ENCODE measurements at regions not wholly inside any gene's neighbourhood (a gene's known extent, or its start where the extent isn't known, plus 50 kb on each side); places are given as distances from the start of the nearest gene placed in this dataset.
"Not testable (repeated sequence)": the region's sequence is repeated elsewhere in the genome, so short reads cannot be mapped to it uniquely, and the experiment has no call there.

- DNase-seq, result no peak
Observed at GRCh38 chr4:3936184-3936583, 170.0 kb downstream of the ADRA2C start.

DNA sequence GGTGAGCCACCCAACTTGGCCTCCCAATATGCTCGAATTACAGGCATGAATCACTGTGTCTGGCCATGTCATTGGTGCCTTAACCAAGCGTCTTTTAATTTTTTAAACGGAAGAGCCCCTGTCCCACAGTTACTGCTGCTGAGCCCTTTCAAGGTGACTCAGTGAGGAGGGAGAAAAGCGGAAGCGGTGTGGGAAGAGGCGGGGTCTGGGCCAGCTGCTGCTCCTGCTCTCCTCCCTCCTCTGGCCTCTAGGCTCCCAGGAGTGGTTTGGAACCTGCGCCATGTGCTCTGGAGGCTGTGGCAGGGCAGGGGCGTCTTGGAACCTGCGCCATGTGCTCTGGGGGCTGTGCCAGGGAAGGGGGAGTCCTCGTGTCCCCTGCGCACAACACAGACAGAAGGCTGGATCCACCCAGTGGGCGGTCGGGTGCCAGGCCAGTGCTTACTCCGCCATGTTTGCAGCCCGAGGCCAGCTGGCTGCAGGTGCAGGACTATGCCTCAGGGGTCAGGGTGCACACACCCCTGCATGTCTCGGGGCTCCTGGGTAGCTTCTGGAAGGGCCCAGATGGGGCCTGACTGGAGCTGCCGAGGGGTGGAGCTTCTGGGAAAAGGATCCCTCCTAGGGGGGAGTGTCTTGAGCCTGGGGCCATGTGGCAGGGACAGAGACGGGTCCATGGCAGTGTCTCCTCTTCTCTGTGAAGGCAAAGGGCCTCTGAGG is 171.8 kb downstream of the ADRA2C start:
- DNase-seq, result not testable (repeated sequence)

DNA sequence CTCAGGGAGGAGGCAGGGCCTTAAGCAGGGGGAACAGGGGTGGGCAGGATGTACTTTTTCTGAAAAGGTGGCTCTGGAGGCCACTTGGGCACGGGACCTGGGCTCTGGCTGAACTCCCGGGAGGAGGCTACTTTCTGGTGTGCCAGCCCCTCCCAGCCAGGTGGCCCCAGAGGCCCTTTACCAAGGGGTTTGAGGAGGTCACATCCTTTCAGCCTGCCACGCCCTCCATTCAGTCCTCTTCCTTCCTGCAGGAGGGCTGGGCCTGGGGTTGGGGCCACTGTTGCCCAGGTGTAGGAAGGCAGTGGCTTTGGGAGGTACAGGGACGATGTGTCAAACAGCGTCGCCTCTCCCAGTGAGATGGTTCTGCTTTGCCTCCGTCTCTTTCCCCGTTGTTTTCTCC is 172.5 kb downstream of the ADRA2C start:
- DNase-seq, result not testable (repeated sequence)

DNA sequence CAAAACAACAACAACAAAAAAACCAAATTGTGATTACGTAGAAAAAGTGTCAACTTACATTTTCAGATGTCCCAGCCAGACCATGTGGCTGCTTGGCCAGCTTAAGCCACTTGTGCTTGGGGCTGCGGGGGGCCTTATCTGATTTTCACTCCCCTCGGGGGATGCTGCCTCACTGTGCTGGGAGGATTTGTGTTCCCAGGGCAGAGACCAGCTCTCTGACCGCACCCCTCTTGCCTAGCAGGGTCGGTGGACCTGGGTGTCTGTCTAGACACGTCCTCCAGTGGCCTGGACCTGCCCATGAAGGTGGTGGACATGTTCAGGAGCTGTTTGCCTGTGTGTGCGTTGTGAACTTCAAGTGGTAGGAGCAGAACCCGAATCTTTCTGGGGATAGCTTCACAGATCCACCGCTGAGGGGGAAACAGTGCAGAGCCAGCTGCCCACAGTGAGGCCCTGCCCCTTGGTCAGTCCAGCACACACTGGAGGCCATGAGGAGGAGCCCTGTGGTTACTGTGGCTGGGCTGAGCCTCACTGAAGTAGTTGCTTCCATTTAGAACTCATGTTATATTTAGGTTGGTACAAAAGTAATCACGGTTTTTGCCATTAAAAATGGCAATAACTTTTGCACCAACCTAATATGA is 173.9 kb downstream of the ADRA2C start:
- DNase-seq, result not testable (repeated sequence)

DNA sequence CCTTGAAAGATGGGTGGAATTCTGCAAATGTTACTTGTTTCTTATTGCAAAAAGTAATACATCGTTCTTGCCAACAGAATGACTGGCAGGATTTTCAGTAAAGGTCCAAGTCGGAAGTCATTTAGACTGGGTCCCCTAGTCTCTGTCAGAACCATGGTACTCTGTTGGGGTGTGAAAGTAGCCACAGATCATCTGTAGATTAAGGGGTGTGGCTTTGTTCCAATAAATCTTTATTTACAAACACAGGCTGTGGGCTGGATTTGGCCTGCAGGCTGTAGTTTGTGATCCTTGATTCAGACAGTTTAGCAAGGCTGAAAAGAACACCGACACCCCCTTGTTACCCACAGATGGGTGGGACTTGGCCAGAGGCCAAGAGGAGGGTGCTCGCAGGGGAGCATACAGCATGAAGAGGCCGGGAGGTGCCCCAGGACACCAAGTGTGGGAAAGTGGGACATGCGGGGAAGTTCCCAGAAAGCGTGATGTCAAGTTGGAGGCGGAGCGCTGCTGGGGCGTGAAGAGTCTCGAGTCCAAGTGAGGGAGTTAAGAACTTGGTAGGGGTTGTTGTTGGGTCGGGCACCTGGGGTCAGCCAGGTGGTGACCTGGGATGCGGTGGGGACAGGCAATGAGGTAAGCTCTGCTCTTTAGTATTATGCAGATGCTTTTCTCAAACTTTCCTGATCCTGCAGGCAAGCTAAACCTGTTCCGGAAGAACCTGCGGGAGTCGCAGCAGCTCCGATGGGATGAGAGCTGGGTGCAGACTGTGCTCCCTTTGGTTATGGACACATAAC is 175.7 kb downstream of the ADRA2C start:
- DNase-seq, result not testable (repeated sequence)

- DNase-seq, result peak; percentile 49
Observed at GRCh38 chr4:3942569-3942971, 176.4 kb downstream of the ADRA2C start.

- not testable (repeated sequence) for DNase-seq
Observed at GRCh38 chr4:3943051-3943450, 176.9 kb downstream of the ADRA2C start.

GRCh38 chr4:3945511-3946290 is 179.5 kb downstream of the ADRA2C start:
- DNase-seq, result no peak

DNA sequence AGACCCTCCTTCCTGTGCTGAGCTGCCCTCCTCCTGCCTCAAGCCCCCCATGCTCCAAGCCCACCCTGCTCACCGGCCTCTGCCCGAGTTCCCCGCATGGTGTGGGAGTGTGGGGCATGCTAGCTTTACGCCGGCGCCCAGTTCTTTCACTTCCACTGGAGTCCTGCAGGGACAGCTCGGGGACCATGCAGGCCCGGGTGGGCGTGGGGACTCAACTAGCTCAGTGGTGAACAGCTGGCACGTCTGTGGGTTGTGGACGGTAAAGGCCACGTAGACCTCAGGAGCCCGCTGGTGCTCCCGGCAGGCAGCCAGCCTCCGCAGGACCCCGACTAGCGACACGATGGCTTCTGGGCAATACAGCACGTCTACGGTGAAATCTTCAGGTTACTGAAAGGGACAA is 180.4 kb downstream of the ADRA2C start:
- DNase-seq, result not testable (repeated sequence)

DNA sequence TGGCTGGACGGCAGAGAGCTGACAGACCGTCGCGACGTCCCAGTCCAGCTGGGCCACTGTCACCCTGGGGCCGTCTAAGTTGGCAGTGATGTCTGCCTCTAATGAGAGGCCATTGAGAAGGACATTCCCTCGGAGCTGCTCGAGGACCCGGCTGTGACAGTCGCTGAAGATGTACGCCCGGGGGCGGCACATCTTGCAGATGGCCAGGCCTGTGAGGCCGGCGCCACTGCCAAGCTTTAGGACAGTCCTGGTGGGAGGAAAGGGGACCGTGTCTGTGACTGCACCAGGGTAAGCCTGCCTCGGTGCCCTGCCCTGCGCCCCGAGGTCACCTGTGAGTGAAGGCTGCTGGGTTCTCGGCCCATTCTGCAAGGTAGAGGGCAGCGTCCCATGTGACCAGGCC is 181.6 kb downstream of the ADRA2C start:
- DNase-seq, result not testable (repeated sequence)

GRCh38 chr4:3948210-3948609 is 182.0 kb downstream of the ADRA2C start:
- DNase-seq, result not testable (repeated sequence)

DNA sequence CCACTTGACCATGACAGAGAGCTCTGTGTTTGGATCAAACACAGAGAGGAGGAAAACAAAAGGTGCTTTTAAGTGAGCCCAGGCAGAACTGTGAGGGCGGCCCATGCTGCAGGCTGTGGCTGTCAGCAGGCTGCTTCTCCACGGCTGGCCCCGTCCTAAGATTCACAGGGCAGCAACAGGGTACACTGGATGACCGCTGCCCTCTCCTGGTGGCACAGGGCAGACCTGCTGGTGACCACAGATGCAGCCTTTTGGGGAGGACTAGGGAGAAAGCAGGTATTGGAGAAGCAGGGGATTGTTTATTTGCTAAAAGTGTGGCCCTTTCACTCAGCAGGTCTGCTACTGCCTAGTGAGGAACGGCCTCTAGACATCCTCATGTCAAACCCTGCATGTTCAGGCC is 183.7 kb downstream of the ADRA2C start:
- DNase-seq, result peak; percentile 7

GRCh38 chr4:3952443-3953139 is 186.4 kb downstream of the ADRA2C start:
- not testable (repeated sequence) for DNase-seq

- not testable (repeated sequence) for DNase-seq
Observed at GRCh38 chr4:3953140-3953489, 186.9 kb downstream of the ADRA2C start.

GRCh38 chr4:3954540-3955320 is 188.5 kb downstream of the ADRA2C start:
- DNase-seq, result peak; percentile 49

GRCh38 chr4:3955321-3956164 is 189.4 kb downstream of the ADRA2C start:
- peak; percentile 97 for DNase-seq

GRCh38 chr4:3956165-3956867 is 190.1 kb downstream of the ADRA2C start:
- not testable (repeated sequence) for DNase-seq

DNA sequence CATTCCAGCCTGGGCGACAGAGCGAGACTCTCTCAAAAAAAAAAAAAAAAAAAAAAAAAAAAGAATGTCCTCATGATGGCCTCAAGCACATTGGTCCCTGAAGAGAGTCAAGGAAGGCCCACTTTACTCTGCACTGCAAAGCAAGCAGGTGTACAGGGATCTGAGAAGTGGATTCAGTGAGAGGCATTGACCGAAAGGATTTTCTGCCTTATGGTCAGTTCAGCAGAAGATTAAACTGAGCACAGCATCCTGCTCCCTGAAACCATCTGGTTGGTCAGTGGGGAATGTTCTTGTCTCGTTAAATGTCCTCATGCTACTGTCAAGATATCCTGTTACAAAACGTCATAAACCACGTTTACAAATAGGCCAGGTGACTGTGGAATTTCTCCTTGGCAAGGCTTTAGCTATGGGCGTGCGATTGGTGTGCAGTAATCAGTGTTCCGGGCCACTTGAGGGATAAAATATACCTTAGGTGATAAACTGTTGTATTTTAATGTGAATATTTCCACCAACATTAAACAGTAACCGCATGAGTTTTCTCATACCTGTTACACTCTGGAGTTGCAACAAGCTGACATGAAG is 195.0 kb downstream of the ADRA2C start:
- DNase-seq, result not testable (repeated sequence)

DNA sequence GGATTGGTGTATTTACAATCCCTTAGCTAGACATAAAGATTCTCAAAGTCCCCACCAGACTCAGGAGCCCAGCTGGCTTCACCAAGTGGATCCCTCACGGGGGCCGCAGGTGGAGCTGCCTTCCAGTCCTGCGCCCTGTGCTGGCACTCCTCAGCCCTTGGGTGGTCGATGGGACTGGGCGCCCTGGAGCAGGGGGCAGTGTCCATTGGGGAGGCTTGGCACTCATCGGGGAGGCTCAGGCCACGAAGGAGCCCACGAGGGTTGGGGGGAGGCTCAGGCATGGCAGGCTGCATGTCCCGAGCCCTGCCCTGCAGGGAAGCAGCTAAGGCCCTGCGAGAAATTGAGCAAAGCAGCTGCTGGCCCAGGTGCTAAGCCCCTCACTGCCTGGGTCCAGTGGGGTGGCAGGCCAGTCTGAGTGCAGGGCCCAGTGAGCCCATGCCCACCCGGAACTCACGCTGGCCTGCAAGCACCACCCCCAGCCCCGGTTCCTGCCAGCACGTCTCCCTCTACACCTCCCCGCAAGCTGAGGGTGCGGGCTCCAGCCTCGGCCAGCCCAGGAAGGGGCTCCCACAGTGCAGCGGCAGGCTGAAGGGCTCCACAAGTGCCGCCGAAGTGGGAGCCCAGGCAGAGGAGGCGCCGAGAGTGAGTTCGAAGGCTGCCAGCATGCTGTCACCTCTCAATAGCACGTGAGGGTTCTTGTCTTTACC is 198.5 kb downstream of the ADRA2C start:
- not testable (repeated sequence) for DNase-seq
